GM12878 (cell line): ENCODE measurements at regions not wholly inside any gene's neighbourhood (a gene's known extent, or its start where the extent isn't known, plus 50 kb on each side); places are given as distances from the start of the nearest gene placed in this dataset.

Source experiments
- ATAC-seq: fragments of 200-7000 bp; cut with Tn5 transposase; 3 replicates; pipeline ENCODE4 v1.9.1; 2020; ENCODE audit warnings: mild to moderate bottlenecking, moderate library complexity
- BruUV-seq: library from RNA; stranded (reverse); fragments of 400-500 nt; replicated peaks from 2 replicates; lab custom pipeline; 2021; lab: Mats Ljungman, UMichigan
- CTCF ChIA-PET: fragments of 300-600 bp; sonication (Branson Sonifier 250); formaldehyde crosslinking; extraction: SDS; loops from one replicate; lab custom pipeline; 2021; ENCODE audit warnings: inconsistent platforms; lab: Yijun Ruan, JAX
- POLR2A ChIA-PET: fragments of 350-600 bp; formaldehyde crosslinking; extraction: SDS; loops from one replicate; lab custom pipeline; 2021; ENCODE audit warnings: inconsistent platforms; lab: Charles Lee
- RAD21 ChIA-PET: fragments of 300-600 bp; sonication (Branson Sonifier 250); formaldehyde crosslinking; loops from one replicate; lab custom pipeline; 2023; ENCODE audit warnings: antibody characterized with exemption; ENCODE audit not compliant: unreplicated experiment; lab: Charles Lee
- SMC1A ChIA-PET: fragments of 300-600 bp; sonication (Branson Sonifier 250); formaldehyde crosslinking; loops from one replicate; lab custom pipeline; 2023; ENCODE audit not compliant: unreplicated experiment, uncharacterized antibody; lab: Charles Lee
- DNase-seq: peaks from one replicate; pipeline ENCODE4 v3.0.0-alpha.2; 2011; ENCODE audit warnings: low read depth, low spot score
- FAIRE-seq: peaks from 3 replicates; lab custom pipeline; 2011; peaks lifted over from hg19 to GRCh38; lab: Jason Lieb, UNC
- H2AFZ ChIP-seq: 2 replicates; pipeline ENCODE4 v1.6.0; 2011; ENCODE audit warnings: low read depth, low read length, control low read depth; ENCODE audit not compliant: control insufficient read depth
- H3K27ac ChIP-seq: 2 replicates; pipeline ENCODE4 v1.5.1; 2011; ENCODE audit warnings: control low read depth; ENCODE audit not compliant: control insufficient read depth, insufficient read depth
- H3K27me3 ChIP-seq, 2 experiments: replicated peaks in 1 of 2; 2 replicates each; pipeline versions ENCODE4 v1.6.0 to v1.6.1; 2011; ENCODE audit warnings: low read length in 1 of 2; ENCODE audit not compliant: control insufficient read depth in 2 of 2, insufficient read depth in 2 of 2
- H3K36me3 ChIP-seq, 2 experiments: 2 replicates each; pipeline ENCODE4 v1.5.1; 2011; ENCODE audit warnings: low read length in 1 of 2; ENCODE audit not compliant: control insufficient read depth in 2 of 2, insufficient read depth in 2 of 2
- H3K4me1 ChIP-seq: 2 replicates; pipeline ENCODE4 v1.6.1; 2011; ENCODE audit warnings: mild to moderate bottlenecking, low read length, moderate library complexity, mixed read lengths; ENCODE audit not compliant: control insufficient read depth, insufficient read depth
- H3K4me2 ChIP-seq: 2 replicates; pipeline ENCODE4 v1.6.0; 2011; ENCODE audit warnings: control low read depth; ENCODE audit not compliant: control insufficient read depth, insufficient read depth
- H3K4me3 ChIP-seq: fragments of 200-600 bp; sonication (generic); 2 replicates; pipeline ENCODE4 v1.5.1; 2016
- H3K79me2 ChIP-seq: 2 replicates; pipeline ENCODE4 v1.6.0; 2011; ENCODE audit warnings: low read length; ENCODE audit not compliant: control insufficient read depth, insufficient read depth
- H3K9ac ChIP-seq: 2 replicates; pipeline ENCODE4 v1.8.0; 2011; ENCODE audit warnings: low read length, control low read depth, mixed read lengths; ENCODE audit not compliant: control insufficient read depth, insufficient read depth
- H3K9me3 ChIP-seq: replicated peaks from 3 replicates; pipeline ENCODE4 v1.5.1; 2011; ENCODE audit warnings: mild to moderate bottlenecking, low read length; ENCODE audit not compliant: control insufficient read depth, insufficient read depth
- H4K20me1 ChIP-seq: 2 replicates; pipeline ENCODE4 v1.6.0; 2011; ENCODE audit not compliant: control insufficient read depth, insufficient read depth
- CEBPZ ChIP-seq: fragments of 150-350 bp; IDR thresholded peaks from 2 replicates; pipeline ENCODE4 v1.6.1; 2016; ENCODE audit warnings: low read depth, low read length
- E2F4 ChIP-seq: IDR thresholded peaks from 2 replicates; pipeline ENCODE4 v1.6.1; 2012; ENCODE audit warnings: low read depth, low read length, improper control_type of control experiment
- EZH2 ChIP-seq: IDR thresholded peaks from 2 replicates; pipeline ENCODE4 v1.6.1; 2012; ENCODE audit warnings: low read depth, mild to moderate bottlenecking, control low read depth, inconsistent platforms, low read length, borderline replicate concordance; ENCODE audit not compliant: control insufficient read depth
- IRF4 ChIP-seq: IDR thresholded peaks from 2 replicates; pipeline ENCODE4 v1.6.1; 2011; ENCODE audit warnings: low read depth, low read length
- NFXL1 ChIP-seq: fragments of 450-650 bp; IDR thresholded peaks from 2 replicates; pipeline ENCODE4 v1.6.1; 2017; ENCODE audit warnings: antibody characterized with exemption, mild to moderate bottlenecking, borderline replicate concordance
- PKNOX1 ChIP-seq: fragments of 450-650 bp; IDR thresholded peaks from 2 replicates; pipeline ENCODE4 v1.6.1; 2016; ENCODE audit warnings: mild to moderate bottlenecking
- POLR2AphosphoS5 ChIP-seq: IDR thresholded peaks from 2 replicates; pipeline ENCODE4 v1.6.1; 2011; ENCODE audit warnings: mild to moderate bottlenecking, low read length, inconsistent platforms
- SIN3A ChIP-seq: IDR thresholded peaks from 2 replicates; pipeline ENCODE4 v1.6.1; 2012; ENCODE audit warnings: low read depth, low read length, improper control_type of control experiment
- SMC3 ChIP-seq: IDR thresholded peaks from 2 replicates; pipeline ENCODE4 v1.6.1; 2011; ENCODE audit warnings: low read length, improper control_type of control experiment, borderline replicate concordance
- ZBTB40 ChIP-seq: fragments of 450-650 bp; IDR thresholded peaks from 2 replicates; pipeline ENCODE4 v1.6.1; 2016; ENCODE audit warnings: mild to moderate bottlenecking, moderate library complexity, borderline replicate concordance
- WGBS: methylation state at CpG from one replicate; pipeline ENCODE4 v1.1.6; 2016; ENCODE audit warnings: low lambda C conversion rate; ENCODE audit not compliant: insufficient replicate concordance, insufficient coverage; ENCODE audit errors: missing lambda C conversion rate; 5-methylcytosine and 5-hydroxymethylcytosine counted together
- in situ Hi-C: fragments of 300-500 bp; cut with MboI; formaldehyde crosslinking; loops from 9 replicates; pipeline ENCODE4 v1.14.3; 2018; ENCODE audit warnings: mixed read lengths
- intact Hi-C: fragments of 100-400 bp; cut with micrococcal nuclease; formaldehyde crosslinking; loops from one replicate; pipeline ENCODE4 v1.14.2; 2022; ENCODE audit not compliant: unreplicated experiment

GRCh38 chr17:71494062-71494855 is 626.6 kb upstream of the SOX9 start:
- no peak overlapping the region for H3K9ac ChIP-seq
- FAIRE-seq (no peak), DNase-seq (no peak), ATAC-seq (no peak)
- ChIA-PET CTCF (no interaction called here), POLR2A (no interaction called here), RAD21 (no interaction called here), SMC1A (no interaction called here)
- no peak overlapping the region for H3K27ac ChIP-seq
- WGBS, result 0% methylated on average over 2 of the region's 2 CpGs
- H2AFZ ChIP-seq, result no peak overlapping the region
- H3K9me3 ChIP-seq, result no peaks in the 10 kb centered on the region
- intact Hi-C loops, result loop anchor here (10.0 kb wide), 1 partner anchor 61 kb away; no protein-coding TSS in a partner anchor
- H3K79me2 ChIP-seq, result no peaks in the 10 kb centered on the region
- in situ Hi-C loops, result no loop called here
- H3K4me1 ChIP-seq, result no peaks in the 10 kb centered on the region
- H3K4me2 ChIP-seq, result no peak overlapping the region
- no peaks in the 10 kb centered on the region for H3K27me3 ChIP-seq
- no peaks in the 10 kb centered on the region for H3K36me3 ChIP-seq
- BruUV-seq, result no TSS peak
- no peaks in the 10 kb centered on the region for H4K20me1 ChIP-seq
- no peak overlapping the region for H3K4me3 ChIP-seq
- no peak for TF ChIP-seq EZH2
- no peak for TF ChIP-seq POLR2AphosphoS5
- TF ChIP-seq SMC3, result no peak
- TF ChIP-seq CEBPZ, result no peak
- TF ChIP-seq SIN3A, result no peak
- TF ChIP-seq E2F4, result no peak
- no peak for TF ChIP-seq ZBTB40
- TF ChIP-seq IRF4, result no peak
- TF ChIP-seq PKNOX1, result no peak
- no peak for TF ChIP-seq NFXL1
- TF ChIP-seq, all 136 proteins: peak for 0
